Epidermal melanocyte (primary cell): ENCODE measurements at regions not wholly inside any gene's neighbourhood (a gene's known extent, or its start where the extent isn't known, plus 50 kb on each side); places are given as distances from the start of the nearest gene placed in this dataset.

ENCODE experiments used
- DNase-seq: peaks from one replicate; pipeline ENCODE4 v3.0.0; 2011; ENCODE audit warnings: low spot score; ENCODE audit not compliant: insufficient read length

DNA sequence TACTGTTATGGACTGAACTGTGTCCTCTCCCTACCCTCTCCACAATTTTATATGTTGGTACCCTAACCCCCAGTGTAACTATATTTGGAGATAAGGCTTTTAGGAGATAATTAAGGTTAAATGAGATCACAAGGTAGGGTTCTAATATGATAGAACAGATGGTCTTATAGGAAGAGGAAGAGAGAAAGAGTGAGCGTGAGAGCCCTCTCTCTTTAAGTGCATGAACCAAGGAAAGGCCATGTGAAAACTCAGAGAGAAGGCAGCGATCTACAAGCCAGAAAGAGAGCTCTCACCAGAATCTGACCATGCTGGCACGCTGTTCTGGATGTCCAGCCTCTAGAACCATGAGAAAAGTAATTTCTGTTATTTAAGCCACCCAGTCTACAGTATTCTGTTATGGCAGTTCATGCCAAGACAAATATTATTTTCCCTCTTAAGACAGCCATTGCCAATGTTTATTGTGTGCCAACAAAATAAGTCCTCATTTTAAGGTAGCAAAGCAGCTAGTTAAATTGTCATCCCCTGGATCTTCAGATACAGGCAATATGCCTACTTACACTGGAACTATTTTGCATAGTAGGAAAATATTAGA, 336.2 kb downstream of the MID1IP1 start:
- no peak for DNase-seq

DNA sequence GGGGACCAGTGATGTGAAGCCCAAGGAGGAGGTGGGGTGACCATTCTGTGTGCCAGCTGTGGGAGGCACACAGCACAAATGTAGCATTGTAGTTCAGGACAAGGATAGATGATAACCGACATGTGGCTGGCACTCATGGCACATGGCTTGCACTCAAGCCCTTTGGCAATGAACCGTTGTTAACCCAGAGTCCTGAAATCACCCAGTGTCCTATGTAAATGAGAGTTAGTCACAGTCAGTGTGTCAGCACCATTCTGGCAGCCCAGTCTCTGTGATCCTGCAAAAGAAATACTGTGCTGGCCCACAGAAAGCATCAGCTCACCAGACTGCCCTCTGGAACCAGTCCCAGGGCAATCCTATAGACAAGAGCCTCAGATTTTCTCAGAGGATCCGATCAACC, 339.3 kb downstream of the MID1IP1 start:
- no peak for DNase-seq

DNA sequence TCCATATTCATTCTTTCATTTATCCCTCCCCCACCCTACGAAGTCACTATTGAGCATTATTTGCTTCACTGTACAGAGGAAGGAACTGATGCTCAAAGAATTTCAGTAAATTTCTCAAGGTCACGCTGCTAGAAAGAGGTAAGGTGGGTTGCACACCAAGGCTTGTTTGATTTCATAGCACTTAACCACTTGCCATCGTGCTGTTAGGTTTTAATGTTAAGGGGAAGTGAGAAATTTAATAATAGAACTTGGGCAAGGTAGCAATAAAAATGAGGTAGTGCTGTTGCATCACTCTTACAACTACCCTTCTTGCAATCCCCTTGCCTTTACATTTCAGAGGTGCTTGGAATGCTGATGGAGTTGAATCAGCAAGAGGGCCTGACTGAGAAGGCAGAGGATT, 343.1 kb downstream of the MID1IP1 start:
- no peak for DNase-seq

DNA sequence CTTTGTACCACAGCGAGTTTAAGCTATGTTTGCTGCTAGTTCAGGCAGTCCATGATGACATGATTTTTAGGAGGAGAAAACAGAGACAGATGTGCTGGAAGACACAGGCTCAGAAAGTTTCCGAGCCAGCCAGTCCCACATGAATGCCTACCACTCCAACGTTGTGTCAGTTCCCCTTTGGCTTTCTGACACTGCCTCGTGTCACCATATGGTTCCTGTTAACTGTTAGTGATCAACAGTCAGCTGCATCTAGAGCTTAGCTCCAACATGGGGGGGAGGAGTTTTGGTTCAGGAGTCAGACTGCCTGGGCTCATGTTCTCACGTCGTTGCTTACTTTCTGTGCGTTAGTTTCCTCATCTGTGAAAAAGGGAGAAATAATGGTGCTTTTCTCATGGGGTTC, 343.7 kb downstream of the MID1IP1 start:
- no peak for DNase-seq

DNA sequence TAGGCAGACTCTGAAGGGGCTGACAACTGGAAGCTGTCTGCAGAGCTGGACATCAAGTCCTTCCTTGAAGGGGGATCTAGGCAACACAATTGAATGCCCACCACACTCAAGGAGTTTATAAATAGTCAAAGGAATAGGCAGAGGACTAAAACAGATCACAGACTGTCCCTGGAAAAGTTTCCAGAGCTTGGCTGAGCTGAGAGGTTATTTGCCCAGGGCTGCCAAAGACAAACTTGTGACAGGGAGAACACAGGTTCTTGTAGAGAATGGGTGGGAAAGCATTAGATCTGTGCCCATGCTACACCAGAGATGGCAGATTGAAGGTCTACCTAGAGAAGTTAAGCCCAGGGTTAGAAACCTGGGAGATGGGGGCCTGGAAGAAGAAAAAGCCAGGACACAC, 344.6 kb downstream of the MID1IP1 start:
- no peak for DNase-seq

DNA sequence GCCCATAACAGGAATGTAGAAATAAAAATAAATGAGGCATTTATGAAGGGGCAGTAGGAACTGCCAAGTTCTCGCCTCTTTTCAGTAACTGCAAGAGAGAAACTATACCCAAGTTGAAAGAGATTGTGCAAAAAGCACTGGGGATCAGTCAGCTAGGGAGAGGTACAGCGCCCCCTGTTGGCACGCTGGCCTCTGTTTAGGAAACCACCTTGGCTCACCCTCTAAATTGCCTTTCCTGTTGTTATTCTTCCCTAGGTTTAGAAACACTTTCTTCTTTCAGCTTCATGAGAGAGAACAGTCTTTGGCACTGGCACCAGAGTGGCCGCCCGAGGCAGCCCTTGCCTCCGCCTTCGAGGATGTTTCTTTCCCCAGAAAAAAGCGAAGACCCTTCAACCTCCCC, 348.5 kb downstream of the MID1IP1 start:
- peak; percentile 20 for DNase-seq

DNA sequence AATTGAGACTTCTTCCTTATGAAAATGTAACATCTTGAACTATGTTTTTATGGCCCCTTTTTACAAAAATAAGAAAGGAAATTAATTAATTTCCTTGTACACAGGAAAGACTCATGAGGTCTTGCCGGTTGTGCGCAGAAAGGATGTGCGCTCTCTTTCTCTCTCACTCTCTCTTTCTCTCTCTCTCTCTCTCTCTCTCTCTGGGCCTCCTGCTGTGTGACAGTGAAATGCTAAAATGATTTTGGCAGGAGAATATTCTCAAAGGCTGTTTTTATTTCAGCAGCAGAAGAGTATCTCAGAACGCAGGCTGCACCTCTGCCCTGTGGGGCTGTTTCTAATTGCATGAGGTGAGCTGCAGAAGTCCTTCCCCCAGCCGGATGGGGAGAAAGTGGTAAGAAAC, 349.0 kb downstream of the MID1IP1 start:
- DNase-seq = no peak

DNA sequence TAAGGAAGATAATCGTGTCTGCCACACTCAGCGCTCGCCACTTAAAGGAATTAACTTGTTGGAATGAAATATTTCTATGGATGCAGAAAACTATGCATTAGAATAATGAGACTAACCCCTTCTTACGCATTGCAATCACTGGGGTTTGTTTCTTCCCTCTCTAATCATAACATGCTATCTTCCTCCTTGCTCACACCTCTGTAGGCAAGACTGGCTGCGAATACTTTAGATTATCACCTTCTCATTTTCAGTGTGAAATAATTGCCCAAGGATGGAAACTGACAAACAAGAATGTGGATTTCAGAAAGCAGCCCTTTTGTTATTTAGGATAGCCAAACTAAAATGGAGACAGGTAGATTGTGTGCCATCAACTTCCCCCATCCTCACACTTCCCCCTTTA, 349.4 kb downstream of the MID1IP1 start:
- no peak for DNase-seq

DNA sequence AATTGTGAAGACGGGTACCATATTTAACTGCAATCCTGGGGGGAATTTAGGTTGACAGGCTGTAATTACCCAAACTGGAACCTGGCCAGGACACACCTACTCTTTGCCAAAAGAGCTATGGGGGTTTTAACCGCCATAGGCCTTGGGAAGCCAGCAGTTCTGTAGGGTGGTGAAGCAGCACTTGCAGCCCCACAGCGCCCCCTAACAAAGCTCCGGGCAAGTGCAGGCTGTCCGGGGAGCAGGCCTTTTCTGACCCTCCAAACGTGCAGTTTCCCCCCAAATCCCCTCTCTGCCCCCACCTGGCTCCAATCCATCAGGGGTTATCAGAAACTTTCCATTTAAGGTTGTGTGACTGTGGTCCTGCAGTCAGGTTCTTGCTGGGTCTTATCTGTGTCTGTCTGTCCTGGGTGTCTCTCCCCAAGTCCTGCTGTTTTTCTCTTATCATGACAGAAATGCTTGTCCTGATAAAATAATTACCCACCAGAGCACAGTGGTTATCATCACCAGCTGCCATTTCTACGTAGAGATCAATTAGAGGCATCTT, 350.9 kb downstream of the MID1IP1 start:
- DNase-seq = no peak

DNA sequence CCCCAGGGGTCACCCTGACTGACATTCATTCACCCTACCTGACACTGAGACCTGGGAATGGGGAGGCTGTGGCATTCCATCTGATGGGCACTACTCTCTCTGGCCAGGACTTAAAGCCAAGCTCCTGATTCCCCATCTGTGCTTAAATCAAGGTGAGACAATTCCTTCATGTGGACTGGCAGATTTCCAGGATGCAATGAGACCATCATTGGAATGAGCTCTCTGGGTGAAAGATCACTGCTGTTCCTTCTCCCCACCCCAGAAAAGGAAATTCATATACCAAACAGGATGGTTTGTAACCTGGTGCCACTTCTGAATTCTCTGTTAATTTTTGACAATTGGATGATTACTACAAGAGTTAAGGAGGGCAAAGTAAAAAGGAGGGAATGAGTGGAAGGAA, 354.8 kb downstream of the MID1IP1 start:
- DNase-seq = no peak

DNA sequence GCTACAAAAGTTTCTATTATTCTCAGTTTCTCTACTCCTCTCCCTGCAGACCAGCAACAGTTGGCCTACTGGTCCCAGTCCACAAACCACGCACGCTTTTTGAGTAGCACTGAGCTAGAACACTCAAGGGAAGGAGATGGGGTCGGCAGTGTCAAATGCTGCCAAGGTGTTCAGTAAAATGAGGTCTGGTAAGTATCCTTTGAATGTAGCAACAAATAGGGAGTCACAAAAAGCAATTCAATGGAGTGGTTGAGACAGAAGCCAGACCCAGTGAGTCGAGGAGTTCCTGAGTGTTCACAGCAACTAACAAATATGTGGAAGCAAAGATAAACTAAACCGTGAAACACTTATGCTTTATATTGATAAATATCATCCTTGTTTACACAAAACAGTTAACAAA, 355.7 kb downstream of the MID1IP1 start:
- DNase-seq = no peak

DNA sequence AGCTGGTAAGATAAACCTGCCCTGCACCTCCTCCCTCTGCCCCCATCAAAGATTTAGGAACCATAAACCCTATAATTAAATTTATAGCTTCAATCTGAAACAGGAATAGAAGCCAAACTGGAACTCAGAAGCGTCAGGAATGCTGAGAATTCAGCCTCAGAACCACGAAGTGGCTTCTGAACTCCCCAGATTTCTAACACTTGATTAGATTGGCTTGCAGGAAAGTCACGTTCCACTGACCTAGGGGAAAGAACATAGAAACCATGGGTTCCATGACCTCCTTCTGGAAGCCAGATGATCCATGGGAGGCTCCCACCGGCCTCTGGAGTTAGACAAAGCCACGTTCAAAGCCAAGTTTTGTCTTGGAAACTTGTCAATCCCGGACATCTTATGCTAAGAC, 356.5 kb downstream of the MID1IP1 start:
- no peak for DNase-seq

DNA sequence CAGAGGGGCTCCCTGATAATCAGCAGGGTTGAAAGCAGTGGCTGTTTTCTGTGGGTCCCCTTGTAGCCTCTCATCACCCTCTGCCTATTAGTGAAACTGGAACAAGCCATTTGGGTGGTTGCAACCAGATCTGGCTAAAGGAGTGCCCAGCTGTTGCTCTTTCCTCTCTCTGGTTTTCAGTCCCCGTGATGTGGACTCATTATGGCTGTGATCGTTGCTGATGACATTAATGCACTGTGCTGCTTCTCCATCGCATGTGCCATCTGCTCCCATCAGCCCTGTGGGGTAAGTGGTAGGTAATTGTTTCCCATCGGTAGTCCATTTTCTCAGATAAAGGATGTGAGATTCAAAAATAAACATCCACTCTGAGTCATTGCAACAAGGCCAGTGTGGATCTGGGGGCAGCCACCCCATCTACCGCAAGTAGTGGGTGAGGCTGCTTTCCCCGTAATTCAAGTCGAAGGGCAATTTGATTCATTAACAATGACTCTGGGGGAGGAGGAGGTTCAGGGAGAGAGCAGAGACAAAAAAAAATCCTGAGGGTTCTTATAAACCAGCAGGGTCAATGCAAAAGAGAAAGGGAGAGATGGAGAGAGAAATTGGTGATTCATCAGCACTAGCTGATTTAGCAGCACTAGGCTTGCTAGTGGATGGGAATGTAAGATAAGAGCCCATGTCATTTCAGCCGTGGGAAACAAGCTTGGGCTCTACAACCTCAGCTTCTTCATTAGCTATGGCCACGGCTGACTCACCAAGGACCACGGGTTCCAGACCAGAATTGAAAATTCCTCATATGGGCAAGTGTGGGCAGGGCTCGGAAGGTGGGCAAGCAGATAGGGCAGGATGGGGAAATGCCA, 357.8 kb downstream of the MID1IP1 start:
- DNase-seq = no peak

DNA sequence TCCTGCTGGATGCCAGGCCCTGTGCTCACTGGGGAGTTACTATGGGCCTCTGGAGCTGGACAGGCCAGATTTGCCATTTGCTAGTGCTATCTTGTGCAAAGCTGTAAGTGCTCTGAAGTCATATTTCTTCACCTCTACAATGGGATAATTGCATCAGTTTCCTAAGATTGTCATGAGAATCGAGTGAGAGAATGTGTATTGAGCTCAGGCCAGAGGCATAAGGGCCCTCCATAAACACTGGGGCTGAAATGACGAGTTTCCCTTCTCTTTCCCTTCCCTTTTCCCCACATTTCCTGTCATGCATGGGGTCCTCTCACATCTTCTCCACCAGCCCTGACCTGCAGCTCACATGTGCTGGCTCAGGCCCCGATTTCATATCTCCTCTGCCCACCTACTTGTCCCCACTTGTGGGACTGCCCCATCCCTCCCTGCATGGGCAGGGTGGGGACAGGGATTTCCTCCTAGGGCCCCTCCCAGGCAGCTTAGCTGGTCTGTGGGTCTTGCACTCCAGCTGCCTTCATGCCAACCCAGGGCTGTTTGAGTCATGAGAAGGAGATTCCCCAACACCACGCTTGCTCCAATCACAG, 358.8 kb downstream of the MID1IP1 start:
- no peak for DNase-seq

DNA sequence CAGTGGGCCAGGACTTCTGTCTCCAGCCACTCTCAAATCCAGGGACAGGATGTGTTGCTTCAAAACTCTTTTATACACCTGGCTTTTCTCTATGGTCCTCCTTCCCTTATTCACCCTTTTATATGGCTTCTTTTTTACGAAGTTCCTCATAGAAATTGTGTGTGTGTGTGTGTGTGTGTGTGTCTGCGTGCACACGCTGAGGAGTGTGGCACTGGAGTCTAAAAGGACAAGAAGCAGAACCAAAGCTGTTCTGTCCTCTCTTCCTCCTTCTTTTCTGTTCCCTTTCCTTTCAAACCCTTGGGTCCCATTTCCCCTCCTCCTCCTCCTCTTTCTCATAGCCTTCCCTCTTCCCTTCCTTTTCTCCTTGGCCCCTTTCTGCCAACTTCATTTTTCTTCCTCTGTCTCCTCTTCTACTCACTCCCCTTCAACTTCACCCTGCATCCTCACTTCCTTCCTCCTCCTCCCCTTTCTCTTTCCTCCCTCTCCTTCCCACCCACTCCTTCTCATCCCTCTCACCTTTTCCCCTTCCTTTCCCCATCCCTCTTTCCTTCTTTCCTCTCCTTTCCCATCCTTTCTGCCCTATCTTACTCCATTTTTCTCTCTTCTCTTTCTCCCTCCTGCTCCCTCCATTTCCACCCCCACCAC, 360.5 kb downstream of the MID1IP1 start:
- no peak for DNase-seq

DNA sequence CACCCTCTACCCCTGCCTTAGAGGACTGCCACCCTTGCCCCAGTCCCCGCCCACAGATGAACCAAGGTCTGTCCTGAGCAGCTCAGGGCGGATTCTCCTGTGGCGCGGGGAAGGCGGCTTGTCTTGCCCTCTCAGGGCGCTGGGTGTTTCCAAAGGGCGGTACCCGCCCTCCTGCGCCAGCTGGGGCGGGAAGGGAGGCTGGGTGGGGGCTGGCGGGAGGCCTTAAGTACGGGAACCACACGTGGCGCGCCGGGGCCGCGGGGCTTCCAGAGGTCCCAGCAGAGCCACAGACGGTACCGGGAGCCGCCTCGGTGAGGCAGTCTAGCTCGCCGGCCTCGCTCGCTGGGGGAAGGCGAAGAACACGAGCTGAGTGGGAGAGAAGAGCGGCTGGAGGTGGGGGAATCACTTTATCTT, 361.1 kb downstream of the MID1IP1 start:
- DNase-seq = peak; percentile 17

DNA sequence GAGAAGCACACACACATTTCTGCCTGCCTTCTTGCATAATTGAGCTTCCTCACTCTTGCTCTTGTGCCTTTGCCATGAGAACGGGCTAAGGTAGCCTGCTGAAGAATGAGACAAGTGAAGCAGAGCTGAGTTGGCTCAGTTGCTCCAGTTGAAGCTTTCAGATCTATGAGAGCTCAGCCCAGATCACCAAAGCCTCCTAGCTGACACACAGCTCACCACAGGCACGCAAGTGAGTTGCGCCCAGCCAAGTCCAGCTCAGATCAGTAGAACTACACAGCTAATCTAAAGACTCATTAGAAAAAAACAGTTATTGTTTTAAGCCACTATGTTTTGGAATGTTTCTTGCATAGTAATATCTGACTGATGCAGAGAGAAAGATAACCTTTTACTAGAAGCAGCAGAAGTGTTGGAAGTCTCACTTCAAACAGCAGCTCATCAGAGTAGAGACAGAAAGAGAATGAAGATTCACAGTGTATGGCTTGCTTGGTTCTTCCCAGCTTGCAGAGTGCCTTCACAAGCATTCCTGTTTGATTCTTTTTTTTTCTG, 362.4 kb downstream of the MID1IP1 start:
- DNase-seq = no peak

DNA sequence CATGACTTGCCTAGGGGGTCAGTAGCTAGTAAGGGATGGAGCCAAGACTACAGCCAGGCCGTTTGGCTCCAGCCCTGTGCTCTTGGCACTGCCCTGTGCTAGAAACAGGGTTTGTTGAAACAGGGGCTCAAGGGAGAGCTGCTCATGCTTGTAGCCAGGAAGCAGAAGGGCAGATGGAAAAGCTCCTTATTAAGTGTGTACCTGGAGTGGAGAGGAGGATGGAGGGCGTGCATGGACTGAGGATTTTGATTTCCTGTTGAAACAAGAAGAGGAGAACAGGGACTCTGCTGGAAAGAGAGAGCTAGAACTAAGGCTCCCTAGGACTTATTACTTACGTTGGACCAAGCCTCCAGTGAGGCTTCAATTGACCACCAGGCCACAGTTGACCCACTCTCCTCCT, 363.0 kb downstream of the MID1IP1 start:
- no peak for DNase-seq

DNA sequence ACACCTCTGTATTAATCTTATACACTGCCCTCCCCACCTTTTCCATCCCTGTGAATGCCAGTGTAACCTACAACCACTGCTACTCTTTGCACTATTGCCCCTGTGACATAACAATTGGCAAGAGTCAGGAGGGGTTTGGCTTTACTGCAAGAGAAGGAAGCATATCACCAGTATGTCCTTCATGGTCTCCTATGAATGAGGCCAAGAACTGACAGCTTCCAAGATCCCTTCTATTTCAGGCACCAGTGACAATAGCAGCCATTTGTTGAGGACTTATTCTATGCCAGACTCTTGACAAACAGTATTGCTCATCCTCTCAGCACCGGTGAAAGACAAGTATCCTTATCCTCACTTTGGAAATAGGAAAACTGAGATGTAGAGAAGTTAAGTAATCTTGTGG, 363.9 kb downstream of the MID1IP1 start:
- DNase-seq = no peak

DNA sequence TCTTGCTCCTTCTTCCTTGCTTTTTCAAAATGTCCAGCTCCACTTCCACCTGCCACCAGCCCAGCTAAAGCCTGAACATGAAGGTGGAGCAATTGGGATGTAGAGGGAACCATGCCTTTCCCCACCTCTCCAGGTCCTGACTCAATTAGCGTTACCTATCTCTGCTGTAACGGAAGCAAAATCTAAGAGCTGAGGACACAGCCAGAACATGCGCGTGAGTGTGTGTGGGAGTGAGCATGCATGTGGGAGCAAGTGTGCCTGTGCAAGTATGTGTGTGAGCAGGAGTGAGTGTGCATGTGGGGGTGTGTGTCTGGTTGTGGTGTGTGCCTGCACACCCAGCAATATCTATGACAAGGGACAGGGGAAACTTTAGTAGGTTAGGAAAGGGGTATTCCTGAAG, 364.5 kb downstream of the MID1IP1 start:
- DNase-seq = no peak

DNA sequence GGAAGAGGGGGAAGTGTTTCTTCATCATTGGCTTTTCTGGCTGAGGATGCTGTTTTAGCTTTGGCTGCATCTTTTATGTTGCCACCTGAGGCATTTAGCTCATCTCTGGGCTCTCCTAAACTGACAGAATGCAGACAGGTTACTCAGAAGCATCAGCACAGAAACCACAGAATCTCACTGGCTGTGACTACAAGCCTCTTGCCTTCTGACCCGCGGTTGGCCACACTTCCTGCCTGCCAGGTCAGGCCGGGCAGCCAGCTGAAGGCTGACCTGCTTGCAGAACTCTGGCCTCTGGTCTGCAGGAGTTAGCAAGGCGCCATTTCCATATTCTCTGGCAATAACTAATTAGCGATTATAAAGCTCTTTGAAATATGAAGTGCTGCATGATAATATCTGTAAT, 366.5 kb downstream of the MID1IP1 start:
- DNase-seq = no peak

DNA sequence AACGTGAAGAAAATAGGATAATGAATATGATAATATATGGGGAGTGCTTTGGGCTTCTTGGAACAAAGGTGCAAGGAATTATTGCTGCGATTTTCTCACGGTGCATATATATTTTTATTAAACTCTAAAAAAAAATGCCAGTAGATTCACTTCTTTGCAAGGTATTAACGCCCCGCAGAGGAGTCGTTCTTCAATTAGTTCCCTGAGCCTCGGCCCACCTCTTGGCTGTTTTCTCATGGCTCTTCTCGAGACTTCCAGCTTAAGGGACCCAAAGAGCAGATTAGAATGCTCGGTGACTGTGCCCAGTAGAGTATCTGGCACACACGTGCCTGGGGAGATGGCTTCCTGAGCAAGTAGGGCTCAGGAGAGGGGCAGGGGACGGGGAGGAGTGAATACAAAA, 367.4 kb downstream of the MID1IP1 start:
- no peak for DNase-seq
